Chondrocyte (in vitro differentiated cells): ENCODE measurements at regions not wholly inside any gene's neighbourhood (a gene's known extent, or its start where the extent isn't known, plus 50 kb on each side); places are given as distances from the start of the nearest gene placed in this dataset.
"Not testable (repeated sequence)": the region's sequence is repeated elsewhere in the genome, so short reads cannot be mapped to it uniquely, and the experiment has no call there.

Source experiments
- DNase-seq: peaks from one replicate; pipeline ENCODE4 v3.0.0; 2021; ENCODE audit warnings: mixed read lengths, low spot score
- H3K27ac Mint-ChIP-seq: one replicate; pipeline ENCODE4 v1.8.0; 2021; ENCODE audit warnings: mild to moderate bottlenecking, moderate library complexity, mixed read lengths; ENCODE audit not compliant: unreplicated experiment
- H3K27me3 Mint-ChIP-seq: 2 replicates; pipeline ENCODE4 v1.8.0; 2021; ENCODE audit warnings: low read depth, mixed read lengths
- H3K36me3 Mint-ChIP-seq: 2 replicates; pipeline ENCODE4 v1.8.0; 2021; ENCODE audit warnings: low read depth, mixed read lengths
- H3K4me1 Mint-ChIP-seq: 2 replicates; pipeline ENCODE4 v1.8.0; 2021; ENCODE audit warnings: low read depth, mild to moderate bottlenecking, mixed read lengths
- H3K4me3 Mint-ChIP-seq: one replicate; pipeline ENCODE4 v1.8.0; 2021; ENCODE audit warnings: mild to moderate bottlenecking, moderate library complexity, mixed read lengths; ENCODE audit not compliant: unreplicated experiment
- H3K9me3 Mint-ChIP-seq: 2 replicates; pipeline ENCODE4 v1.8.0; 2021; ENCODE audit warnings: low read depth, mixed read lengths
- CTCF ChIP-seq: fragments of 200-600 bp; sonication (generic); IDR thresholded peaks from 2 replicates; pipeline ENCODE4 v1.5.0; 2021; ENCODE audit warnings: antibody characterized with exemption, mild to moderate bottlenecking, moderate library complexity

GRCh38 chr16:14384745-14385144 lies 245.3 kb downstream of the PARN start:
- H3K36me3 Mint-ChIP-seq: no peaks in the 10 kb centered on the region
- no peak overlapping the region for H3K4me3 Mint-ChIP-seq
- no peak for DNase-seq
- H3K4me1 Mint-ChIP-seq: peaks cover 3% of the 10 kb centered on the region
- TF ChIP-seq CTCF: no peak
- peaks cover 3% of the 10 kb centered on the region for H3K9me3 Mint-ChIP-seq
- no peak overlapping the region for H3K27ac Mint-ChIP-seq
- H3K27me3 Mint-ChIP-seq: no peaks in the 10 kb centered on the region

- not testable (repeated sequence) for H3K27ac Mint-ChIP-seq, H3K9me3 Mint-ChIP-seq, DNase-seq, H3K27me3 Mint-ChIP-seq, H3K36me3 Mint-ChIP-seq, H3K4me1 Mint-ChIP-seq, H3K4me3 Mint-ChIP-seq
Measured at GRCh38 chr16:14383844-14384243, 246.2 kb downstream of the PARN start.

- peak overlapping the region; percentile 85 for H3K27ac Mint-ChIP-seq
- no peaks in the 10 kb centered on the region for H3K9me3 Mint-ChIP-seq
- no peaks in the 10 kb centered on the region for H3K36me3 Mint-ChIP-seq
- no peak for TF ChIP-seq CTCF
- H3K4me3 Mint-ChIP-seq: no peak overlapping the region
- H3K4me1 Mint-ChIP-seq: peaks cover 45% of the 10 kb centered on the region
- H3K27me3 Mint-ChIP-seq: no peaks in the 10 kb centered on the region
- DNase-seq: no peak
Measured at GRCh38 chr16:14378689-14379467, 251.2 kb downstream of the PARN start.

- no peak for TF ChIP-seq CTCF
- no peaks in the 10 kb centered on the region for H3K27me3 Mint-ChIP-seq
- DNase-seq: no peak
- no peak overlapping the region for H3K4me3 Mint-ChIP-seq
- H3K9me3 Mint-ChIP-seq: no peaks in the 10 kb centered on the region
- peaks cover 49% of the 10 kb centered on the region for H3K4me1 Mint-ChIP-seq
- H3K27ac Mint-ChIP-seq: peak overlapping the region; percentile 85
- no peaks in the 10 kb centered on the region for H3K36me3 Mint-ChIP-seq
Measured at GRCh38 chr16:14378131-14378551, 251.9 kb downstream of the PARN start.

GRCh38 chr16:14377326-14377725 lies 252.7 kb downstream of the PARN start:
- TF ChIP-seq CTCF: no peak
- Mint-ChIP-seq H3K4me1 (peaks cover 51% of the 10 kb centered on the region), H3K9me3 (no peaks in the 10 kb centered on the region), H3K4me3 (no peak overlapping the region), H3K36me3 (no peaks in the 10 kb centered on the region), H3K27ac (peak overlapping the region; percentile 27), H3K27me3 (no peaks in the 10 kb centered on the region)
- no peak for DNase-seq

GRCh38 chr16:14375132-14375491 lies 254.9 kb downstream of the PARN start:
- Mint-ChIP-seq H3K36me3 (no peaks in the 10 kb centered on the region), H3K27me3 (no peaks in the 10 kb centered on the region), H3K9me3 (no peaks in the 10 kb centered on the region), H3K4me3 (no peak overlapping the region), H3K27ac (peak overlapping the region; percentile 91), H3K4me1 (peaks cover 51% of the 10 kb centered on the region)
- no peak for TF ChIP-seq CTCF
- DNase-seq: no peak
